Endodermal cell (in vitro differentiated cells): ENCODE measurements at regions not wholly inside any gene's neighbourhood (a gene's known extent, or its start where the extent isn't known, plus 50 kb on each side); places are given as distances from the start of the nearest gene placed in this dataset.
A peak's percentile ranks its signal among the peaks of the same experiment; 100 is the strongest.

ENCODE experiments used
- DNase-seq: peaks from one replicate; pipeline ENCODE4 v3.0.0-alpha.2; 2017
- H3K27ac ChIP-seq: 2 replicates; pipeline ENCODE4 v1.5.1; 2013; ENCODE audit warnings: mild to moderate bottlenecking, low read depth, low read length, moderate library complexity
- H3K27me3 ChIP-seq: 2 replicates; pipeline ENCODE4 v1.6.1; 2013; ENCODE audit warnings: mild to moderate bottlenecking, low read length, moderate library complexity; ENCODE audit not compliant: insufficient read depth, control insufficient read depth, poor library complexity, severe bottlenecking
- H3K36me3 ChIP-seq: 2 replicates; pipeline ENCODE4 v1.7.0; 2013; ENCODE audit warnings: mild to moderate bottlenecking, low read length, moderate library complexity; ENCODE audit not compliant: control insufficient read depth, insufficient read depth
- H3K4me1 ChIP-seq: one replicate; pipeline ENCODE4 v1.7.0; 2013; ENCODE audit warnings: low read length; ENCODE audit not compliant: control insufficient read depth, insufficient read depth
- H3K4me3 ChIP-seq: 2 replicates; pipeline ENCODE4 v1.5.1; 2013; ENCODE audit warnings: mild to moderate bottlenecking, low read length, moderate library complexity
- H3K9ac ChIP-seq: 2 replicates; pipeline ENCODE4 v1.6.1; 2013; ENCODE audit warnings: mild to moderate bottlenecking, low read length, moderate library complexity; ENCODE audit not compliant: poor library complexity, severe bottlenecking; ENCODE audit errors: extremely low read depth
- H3K9me3 ChIP-seq: 2 replicates; pipeline ENCODE4 v1.6.1; 2013; ENCODE audit warnings: mild to moderate bottlenecking, low read length, moderate library complexity; ENCODE audit not compliant: control insufficient read depth
- H3K27ac Mint-ChIP-seq: 2 replicates; pipeline ENCODE4 v1.8.0; 2020; ENCODE audit warnings: mixed read lengths
- H3K27me3 Mint-ChIP-seq: 2 replicates; pipeline ENCODE4 v1.8.0; 2021; ENCODE audit warnings: mild to moderate bottlenecking, mixed read lengths; ENCODE audit not compliant: insufficient read depth
- H3K36me3 Mint-ChIP-seq: 2 replicates; pipeline ENCODE4 v1.8.0; 2020; ENCODE audit warnings: low read depth, mixed read lengths
- H3K4me1 Mint-ChIP-seq: 2 replicates; pipeline ENCODE4 v1.8.0; 2020; ENCODE audit warnings: mixed read lengths
- H3K4me3 Mint-ChIP-seq: 2 replicates; pipeline ENCODE4 v1.8.0; 2020; ENCODE audit warnings: mild to moderate bottlenecking, moderate library complexity, mixed read lengths
- H3K9me3 Mint-ChIP-seq: 2 replicates; pipeline ENCODE4 v1.8.0; 2020; ENCODE audit warnings: mild to moderate bottlenecking, mixed read lengths
- WGBS, 2 experiments: methylation state at CpG; one replicate each; pipeline versions ENCODE4 v1.1.5 to v1.1.7; 2013; ENCODE audit warnings: missing lambda C conversion rate in 2 of 2, mixed read lengths in 1 of 2; ENCODE audit not compliant: insufficient coverage in 1 of 2, insufficient read length in 1 of 2; 5-methylcytosine and 5-hydroxymethylcytosine counted together
- TF ChIP-seq, protein P1 (sequence below): fragments of 200-600 bp; sonication (generic); conservative IDR thresholded peaks from 2 replicates; pipeline ENCODE4 v1.5.0; 2021; ENCODE audit warnings: antibody characterized with exemption, mild to moderate bottlenecking

DNA sequence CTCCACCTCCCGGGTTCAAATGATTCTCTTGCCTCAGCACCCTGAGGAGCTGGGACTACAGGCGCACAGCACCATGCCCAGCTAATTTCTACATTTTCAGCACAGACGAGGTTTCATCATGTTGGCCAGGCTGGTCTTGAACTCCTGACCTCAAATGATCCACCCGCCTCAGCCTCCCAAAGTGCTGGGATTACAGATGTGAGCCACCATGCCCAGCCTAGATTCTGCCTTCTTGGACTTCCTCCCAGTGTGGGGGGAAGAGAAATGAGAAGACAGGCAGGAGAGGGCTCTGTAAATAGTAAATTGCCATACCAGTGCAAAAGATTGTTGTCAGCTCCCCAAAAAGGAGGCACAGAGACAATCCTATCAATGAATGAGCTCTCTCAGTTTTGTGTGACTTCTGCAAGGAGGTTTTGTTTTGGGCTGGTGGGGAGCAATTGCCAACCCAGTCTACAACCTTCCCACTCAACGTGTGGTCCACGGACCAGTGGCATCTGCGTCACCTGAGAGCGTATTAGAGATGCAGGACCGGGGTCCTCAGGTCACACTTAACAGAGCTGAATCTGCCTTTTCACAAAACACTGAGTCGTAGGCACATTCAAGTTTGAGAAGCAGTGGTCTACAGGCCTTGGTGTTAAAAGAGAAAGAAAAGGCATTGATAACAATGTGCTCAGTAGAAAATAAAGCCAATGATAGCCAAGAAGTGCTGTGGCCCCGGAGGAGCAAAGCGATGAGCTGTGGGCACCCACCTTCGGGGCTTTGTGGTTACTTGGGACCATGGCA lies 78.1 kb downstream of the MYCN start:
- Histone ChIP-seq H3K36me3 (no peaks in the 10 kb centered on the region), H3K27me3 (peaks cover 4% of the 10 kb centered on the region), H3K9ac (no peak overlapping the region), H3K4me3 (no peak overlapping the region), H3K9me3 (no peaks in the 10 kb centered on the region), H3K4me1 (peaks cover 9% of the 10 kb centered on the region), H3K27ac (no peak overlapping the region)
- 94 to 97% methylated on average over 12 to 13 of the region's 13 CpGs for WGBS, 2 experiments
- H3K4me3 Mint-ChIP-seq = no peak overlapping the region
- no peak for DNase-seq
- H3K27me3 Mint-ChIP-seq = peaks cover 15% of the 10 kb centered on the region
- no peaks in the 10 kb centered on the region for H3K9me3 Mint-ChIP-seq
- H3K4me1 Mint-ChIP-seq = peaks cover 39% of the 10 kb centered on the region
- TF ChIP-seq, protein P1, sequence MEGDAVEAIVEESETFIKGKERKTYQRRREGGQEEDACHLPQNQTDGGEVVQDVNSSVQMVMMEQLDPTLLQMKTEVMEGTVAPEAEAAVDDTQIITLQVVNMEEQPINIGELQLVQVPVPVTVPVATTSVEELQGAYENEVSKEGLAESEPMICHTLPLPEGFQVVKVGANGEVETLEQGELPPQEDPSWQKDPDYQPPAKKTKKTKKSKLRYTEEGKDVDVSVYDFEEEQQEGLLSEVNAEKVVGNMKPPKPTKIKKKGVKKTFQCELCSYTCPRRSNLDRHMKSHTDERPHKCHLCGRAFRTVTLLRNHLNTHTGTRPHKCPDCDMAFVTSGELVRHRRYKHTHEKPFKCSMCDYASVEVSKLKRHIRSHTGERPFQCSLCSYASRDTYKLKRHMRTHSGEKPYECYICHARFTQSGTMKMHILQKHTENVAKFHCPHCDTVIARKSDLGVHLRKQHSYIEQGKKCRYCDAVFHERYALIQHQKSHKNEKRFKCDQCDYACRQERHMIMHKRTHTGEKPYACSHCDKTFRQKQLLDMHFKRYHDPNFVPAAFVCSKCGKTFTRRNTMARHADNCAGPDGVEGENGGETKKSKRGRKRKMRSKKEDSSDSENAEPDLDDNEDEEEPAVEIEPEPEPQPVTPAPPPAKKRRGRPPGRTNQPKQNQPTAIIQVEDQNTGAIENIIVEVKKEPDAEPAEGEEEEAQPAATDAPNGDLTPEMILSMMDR = no peak
- no peaks in the 10 kb centered on the region for H3K36me3 Mint-ChIP-seq
- peak overlapping the region; percentile 74 for H3K27ac Mint-ChIP-seq

DNA sequence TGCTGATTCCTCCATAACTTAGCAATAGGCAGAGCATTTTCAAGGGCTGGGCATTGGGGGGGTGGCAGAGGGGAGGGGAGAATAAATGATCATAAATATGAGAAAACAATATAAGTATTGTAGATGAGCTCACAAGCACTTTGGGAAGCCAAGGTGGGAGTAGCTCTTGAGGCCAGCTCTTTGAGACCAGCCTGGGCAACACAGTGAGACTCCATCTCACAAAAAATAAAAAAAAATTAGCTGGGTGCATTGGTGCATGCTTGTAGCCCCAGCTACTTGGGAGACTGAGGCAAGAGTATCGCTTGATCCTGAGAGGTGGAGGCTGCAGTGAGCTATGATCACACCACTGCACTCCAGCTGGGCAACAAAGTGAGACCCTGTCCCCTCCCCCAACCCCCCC lies 75.9 kb downstream of the MYCN start:
- H3K36me3 Mint-ChIP-seq = no peaks in the 10 kb centered on the region
- peaks cover 30% of the 10 kb centered on the region for H3K27me3 Mint-ChIP-seq
- TF ChIP-seq, protein P1 = no peak

DNA sequence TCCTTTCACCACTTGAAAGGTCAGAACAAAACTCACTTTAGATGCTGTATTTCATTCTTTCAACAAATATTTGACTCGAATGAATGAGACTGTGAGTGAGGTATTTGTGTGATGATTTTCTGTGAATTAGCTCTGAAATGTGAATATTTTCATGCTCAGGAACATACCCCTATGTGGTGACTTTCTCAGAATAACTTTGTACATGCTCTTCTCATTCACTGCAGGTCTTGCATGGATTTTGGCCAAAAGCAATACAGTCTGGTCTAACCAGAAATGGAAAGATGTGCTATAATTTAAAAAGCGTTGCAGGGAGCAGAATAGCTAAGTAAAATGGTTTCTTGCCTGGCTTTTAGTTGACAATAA lies 75.5 kb downstream of the MYCN start:
- peaks cover 6% of the 10 kb centered on the region for H3K27me3 ChIP-seq
- DNase-seq = no peak
- no peak overlapping the region for H3K27ac ChIP-seq
- TF ChIP-seq, protein P1 = no peak
- peaks cover 30% of the 10 kb centered on the region for H3K27me3 Mint-ChIP-seq
- WGBS, 2 experiments = 90 to 98% methylated on average over 2 of the region's 2 CpGs
- no peaks in the 10 kb centered on the region for H3K36me3 Mint-ChIP-seq
- no peak overlapping the region for H3K4me3 ChIP-seq
- peaks cover 34% of the 10 kb centered on the region for H3K4me1 Mint-ChIP-seq
- H3K4me3 Mint-ChIP-seq = no peak overlapping the region
- H3K36me3 ChIP-seq = no peaks in the 10 kb centered on the region
- H3K27ac Mint-ChIP-seq = no peak overlapping the region
- no peak overlapping the region for H3K9ac ChIP-seq
- H3K9me3 ChIP-seq = no peaks in the 10 kb centered on the region
- no peaks in the 10 kb centered on the region for H3K9me3 Mint-ChIP-seq
- peaks cover 9% of the 10 kb centered on the region for H3K4me1 ChIP-seq

More for the DNA sequence above, 75.9 kb downstream of the MYCN start:
- no peaks in the 10 kb centered on the region for H3K9me3 ChIP-seq
- Mint-ChIP-seq H3K4me1 (peaks cover 34% of the 10 kb centered on the region), H3K9me3 (no peaks in the 10 kb centered on the region), H3K4me3 (no peak overlapping the region), H3K27ac (no peak overlapping the region)
- H3K4me3 ChIP-seq = no peak overlapping the region
- no peak overlapping the region for H3K9ac ChIP-seq
- 100% methylated on average over 1 of the region's 1 CpG; no CpG with 5 or more reads in 1 of the 2 experiments for WGBS, 2 experiments
- H3K27me3 ChIP-seq = peaks cover 6% of the 10 kb centered on the region
- DNase-seq = no peak
- H3K36me3 ChIP-seq = no peaks in the 10 kb centered on the region
- H3K27ac ChIP-seq = no peak overlapping the region
- H3K4me1 ChIP-seq = peaks cover 9% of the 10 kb centered on the region
